ENCODE measurements at regions not wholly inside any gene's neighbourhood (a gene's known extent, or its start where the extent isn't known, plus 50 kb on each side); places are given as distances from the start of the nearest gene placed in this dataset.

- CTCF ChIA-PET: no interaction called here
- no peaks in the 10 kb centered on the region for H3K9me3 ChIP-seq (ENCODE audit: low read depth, low read length, poor library complexity, severe bottlenecking)
Observed at GRCh38 chr6:90383196-90383822, 86.7 kb upstream of the BACH2 start.

GRCh38 chr6:90382760-90383159, 86.1 kb upstream of the BACH2 start:
- ChIA-PET CTCF (no interaction called here), POLR2A (ENCODE audit: low non-redundant PET) (no interaction called here)
- H3K27me3 ChIP-seq (replicated peaks; ENCODE audit: insufficient read depth, low read depth, low read length, poor library complexity): peaks cover 13% of the 10 kb centered on the region
- H3K27ac ChIP-seq (ENCODE audit: low read depth, low read length, poor library complexity, severe bottlenecking): no peak overlapping the region
- no peaks in the 10 kb centered on the region for H3K36me3 ChIP-seq (ENCODE audit: insufficient read depth, low read length, poor library complexity, severe bottlenecking)
- DNase-seq (ENCODE audit: low spot score): no peak
- BruUV-seq (replicated peaks): no TSS peak
- peaks cover 4% of the 10 kb centered on the region for H3K4me1 ChIP-seq (ENCODE audit: insufficient read depth, low read length, poor library complexity, severe bottlenecking)
- TF ChIP-seq EZH2 (IDR thresholded peaks at IDR 0.05; ENCODE audit: borderline replicate concordance, low read depth, low read length, poor library complexity, severe bottlenecking): no peak
- intact Hi-C loops (cut with micrococcal nuclease; ENCODE audit: unreplicated experiment): no loop called here
- no peak overlapping the region for H3K4me3 ChIP-seq (ENCODE audit: low read depth, low read length, poor library complexity, severe bottlenecking)
- H3K9me3 ChIP-seq (ENCODE audit: low read depth, low read length, poor library complexity, severe bottlenecking): no peaks in the 10 kb centered on the region

More at GRCh38 chr6:90383196-90383822, 86.7 kb upstream of the BACH2 start:
- POLR2A ChIA-PET (ENCODE audit: low non-redundant PET): no interaction called here
- no peak for TF ChIP-seq CTCF (conservative IDR thresholded peaks at IDR 0.05; ENCODE audit: low read depth, low read length)
- no peak for TF ChIP-seq EZH2 (IDR thresholded peaks at IDR 0.05; ENCODE audit: borderline replicate concordance, low read depth, low read length, poor library complexity, severe bottlenecking)
- Histone ChIP-seq H3K4me3 (ENCODE audit: low read depth, low read length, poor library complexity, severe bottlenecking) (no peak overlapping the region), H3K27me3 (replicated peaks; ENCODE audit: insufficient read depth, low read depth, low read length, poor library complexity) (peaks cover 13% of the 10 kb centered on the region), H3K36me3 (ENCODE audit: insufficient read depth, low read length, poor library complexity, severe bottlenecking) (no peaks in the 10 kb centered on the region), H3K27ac (ENCODE audit: low read depth, low read length, poor library complexity, severe bottlenecking) (no peak overlapping the region), H3K4me1 (ENCODE audit: insufficient read depth, low read length, poor library complexity, severe bottlenecking) (peaks cover 4% of the 10 kb centered on the region)
- intact Hi-C loops (cut with micrococcal nuclease; ENCODE audit: unreplicated experiment): no loop called here
- no peak for DNase-seq (ENCODE audit: low spot score)
- no TSS peak for BruUV-seq (replicated peaks)

GRCh38 chr6:90375681-90376439, 79.2 kb upstream of the BACH2 start:
- Histone ChIP-seq H3K4me1 (ENCODE audit: insufficient read depth, low read length, poor library complexity, severe bottlenecking) (no peaks in the 10 kb centered on the region), H3K4me3 (ENCODE audit: low read depth, low read length, poor library complexity, severe bottlenecking) (no peak overlapping the region), H3K9me3 (ENCODE audit: low read depth, low read length, poor library complexity, severe bottlenecking) (no peaks in the 10 kb centered on the region), H3K27ac (ENCODE audit: low read depth, low read length, poor library complexity, severe bottlenecking) (no peak overlapping the region), H3K27me3 (replicated peaks; ENCODE audit: insufficient read depth, low read depth, low read length, poor library complexity) (peaks cover 7% of the 10 kb centered on the region), H3K36me3 (ENCODE audit: insufficient read depth, low read length, poor library complexity, severe bottlenecking) (no peaks in the 10 kb centered on the region)
- ChIA-PET POLR2A (ENCODE audit: low non-redundant PET) (no interaction called here), CTCF (no interaction called here)
- no peak for DNase-seq (ENCODE audit: low spot score)
- no TSS peak for BruUV-seq (replicated peaks)
- TF ChIP-seq EZH2 (IDR thresholded peaks at IDR 0.05; ENCODE audit: borderline replicate concordance, low read depth, low read length, poor library complexity, severe bottlenecking): no peak
- TF ChIP-seq CTCF (conservative IDR thresholded peaks at IDR 0.05; ENCODE audit: low read depth, low read length): no peak
- intact Hi-C loops (cut with micrococcal nuclease; ENCODE audit: unreplicated experiment): no loop called here
